LoVo (cell line): ENCODE measurements at regions not wholly inside any gene's neighbourhood (a gene's known extent, or its start where the extent isn't known, plus 50 kb on each side); places are given as distances from the start of the nearest gene placed in this dataset.
"Not testable (repeated sequence)": the region's sequence is repeated elsewhere in the genome, so short reads cannot be mapped to it uniquely, and the experiment has no call there.

Experiments used
- DNase-seq: peaks from one replicate; pipeline ENCODE4 v3.0.0-alpha.2; 2016; ENCODE audit warnings: low spot score

GRCh38 chrX:56343219-56343618 lies 111.1 kb downstream of the KLF8 start:
- no peak for DNase-seq

GRCh38 chrX:56343664-56344063 lies 111.5 kb downstream of the KLF8 start:
- DNase-seq = no peak

- DNase-seq = not testable (repeated sequence)
Measured at GRCh38 chrX:56358145-56358544, 126.0 kb downstream of the KLF8 start.

- not testable (repeated sequence) for DNase-seq
Measured at GRCh38 chrX:56365171-56365570, 133.0 kb downstream of the KLF8 start.

GRCh38 chrX:56366901-56367300 lies 134.7 kb downstream of the KLF8 start:
- DNase-seq = no peak

GRCh38 chrX:56368962-56369361 lies 136.8 kb downstream of the KLF8 start:
- DNase-seq = no peak

GRCh38 chrX:56379984-56380780 lies 148.0 kb downstream of the KLF8 start:
- not testable (repeated sequence) for DNase-seq

- DNase-seq = no peak
Measured at GRCh38 chrX:56382278-56382677, 150.1 kb downstream of the KLF8 start.

- no peak for DNase-seq
Measured at GRCh38 chrX:56385336-56385735, 153.2 kb downstream of the KLF8 start.

- no peak for DNase-seq
Measured at GRCh38 chrX:56385960-56386359, 153.8 kb downstream of the KLF8 start.

- DNase-seq = no peak
Measured at GRCh38 chrX:56397636-56398035, 165.5 kb downstream of the KLF8 start.

- DNase-seq = no peak
Measured at GRCh38 chrX:56402207-56402606, 161.2 kb upstream of the UBQLN2 start.

GRCh38 chrX:56429581-56429980 lies 133.8 kb upstream of the UBQLN2 start:
- no peak for DNase-seq

GRCh38 chrX:56451981-56452380 lies 111.4 kb upstream of the UBQLN2 start:
- DNase-seq = not testable (repeated sequence)

GRCh38 chrX:56462389-56462788 lies 101.0 kb upstream of the UBQLN2 start:
- DNase-seq = no peak

- DNase-seq = no peak
Measured at GRCh38 chrX:56468441-56468840, 95.0 kb upstream of the UBQLN2 start.

GRCh38 chrX:56494923-56495322 lies 68.5 kb upstream of the UBQLN2 start:
- DNase-seq = not testable (repeated sequence)

- DNase-seq = no peak
Measured at GRCh38 chrX:56498756-56499155, 64.7 kb upstream of the UBQLN2 start.

GRCh38 chrX:56499372-56499771 lies 64.1 kb upstream of the UBQLN2 start:
- no peak for DNase-seq

- peak; percentile 9 for DNase-seq
Measured at GRCh38 chrX:56503941-56504673, 59.3 kb upstream of the UBQLN2 start.

- DNase-seq = peak; percentile 1
Measured at GRCh38 chrX:56505866-56506265, 57.6 kb upstream of the UBQLN2 start.
